ENCODE measurements at regions not wholly inside any gene's neighbourhood (a gene's known extent, or its start where the extent isn't known, plus 50 kb on each side); places are given as distances from the start of the nearest gene placed in this dataset.
"Not testable (repeated sequence)": the region's sequence is repeated elsewhere in the genome, so short reads cannot be mapped to it uniquely, and the experiment has no call there.

DNA sequence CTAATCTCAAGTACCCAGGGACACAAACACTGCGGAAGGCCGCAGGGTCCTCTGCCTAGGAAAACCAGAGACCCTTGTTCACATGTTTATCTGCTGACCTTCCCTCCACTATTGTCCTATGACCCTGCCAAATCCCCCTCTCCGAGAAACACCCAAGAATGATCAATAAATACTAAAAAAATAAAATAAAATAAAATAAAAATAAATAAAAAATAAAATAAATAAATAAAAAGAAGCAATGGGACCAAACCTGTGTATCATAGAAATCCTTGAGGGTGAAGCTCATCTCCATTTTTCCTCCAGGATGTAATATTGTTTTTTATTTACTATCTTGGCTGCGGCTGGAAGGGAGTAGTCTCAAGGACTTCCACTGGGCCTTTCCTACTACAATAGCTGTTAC is 82.0 kb upstream of the CMKLR1 start:
- TF ChIP-seq, protein P1, sequence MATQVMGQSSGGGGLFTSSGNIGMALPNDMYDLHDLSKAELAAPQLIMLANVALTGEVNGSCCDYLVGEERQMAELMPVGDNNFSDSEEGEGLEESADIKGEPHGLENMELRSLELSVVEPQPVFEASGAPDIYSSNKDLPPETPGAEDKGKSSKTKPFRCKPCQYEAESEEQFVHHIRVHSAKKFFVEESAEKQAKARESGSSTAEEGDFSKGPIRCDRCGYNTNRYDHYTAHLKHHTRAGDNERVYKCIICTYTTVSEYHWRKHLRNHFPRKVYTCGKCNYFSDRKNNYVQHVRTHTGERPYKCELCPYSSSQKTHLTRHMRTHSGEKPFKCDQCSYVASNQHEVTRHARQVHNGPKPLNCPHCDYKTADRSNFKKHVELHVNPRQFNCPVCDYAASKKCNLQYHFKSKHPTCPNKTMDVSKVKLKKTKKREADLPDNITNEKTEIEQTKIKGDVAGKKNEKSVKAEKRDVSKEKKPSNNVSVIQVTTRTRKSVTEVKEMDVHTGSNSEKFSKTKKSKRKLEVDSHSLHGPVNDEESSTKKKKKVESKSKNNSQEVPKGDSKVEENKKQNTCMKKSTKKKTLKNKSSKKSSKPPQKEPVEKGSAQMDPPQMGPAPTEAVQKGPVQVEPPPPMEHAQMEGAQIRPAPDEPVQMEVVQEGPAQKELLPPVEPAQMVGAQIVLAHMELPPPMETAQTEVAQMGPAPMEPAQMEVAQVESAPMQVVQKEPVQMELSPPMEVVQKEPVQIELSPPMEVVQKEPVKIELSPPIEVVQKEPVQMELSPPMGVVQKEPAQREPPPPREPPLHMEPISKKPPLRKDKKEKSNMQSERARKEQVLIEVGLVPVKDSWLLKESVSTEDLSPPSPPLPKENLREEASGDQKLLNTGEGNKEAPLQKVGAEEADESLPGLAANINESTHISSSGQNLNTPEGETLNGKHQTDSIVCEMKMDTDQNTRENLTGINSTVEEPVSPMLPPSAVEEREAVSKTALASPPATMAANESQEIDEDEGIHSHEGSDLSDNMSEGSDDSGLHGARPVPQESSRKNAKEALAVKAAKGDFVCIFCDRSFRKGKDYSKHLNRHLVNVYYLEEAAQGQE (IDR thresholded peaks at IDR 0.05; ENCODE audit: insufficient replicate concordance, low read depth) = not testable (repeated sequence)
- TF ChIP-seq, protein P2, sequence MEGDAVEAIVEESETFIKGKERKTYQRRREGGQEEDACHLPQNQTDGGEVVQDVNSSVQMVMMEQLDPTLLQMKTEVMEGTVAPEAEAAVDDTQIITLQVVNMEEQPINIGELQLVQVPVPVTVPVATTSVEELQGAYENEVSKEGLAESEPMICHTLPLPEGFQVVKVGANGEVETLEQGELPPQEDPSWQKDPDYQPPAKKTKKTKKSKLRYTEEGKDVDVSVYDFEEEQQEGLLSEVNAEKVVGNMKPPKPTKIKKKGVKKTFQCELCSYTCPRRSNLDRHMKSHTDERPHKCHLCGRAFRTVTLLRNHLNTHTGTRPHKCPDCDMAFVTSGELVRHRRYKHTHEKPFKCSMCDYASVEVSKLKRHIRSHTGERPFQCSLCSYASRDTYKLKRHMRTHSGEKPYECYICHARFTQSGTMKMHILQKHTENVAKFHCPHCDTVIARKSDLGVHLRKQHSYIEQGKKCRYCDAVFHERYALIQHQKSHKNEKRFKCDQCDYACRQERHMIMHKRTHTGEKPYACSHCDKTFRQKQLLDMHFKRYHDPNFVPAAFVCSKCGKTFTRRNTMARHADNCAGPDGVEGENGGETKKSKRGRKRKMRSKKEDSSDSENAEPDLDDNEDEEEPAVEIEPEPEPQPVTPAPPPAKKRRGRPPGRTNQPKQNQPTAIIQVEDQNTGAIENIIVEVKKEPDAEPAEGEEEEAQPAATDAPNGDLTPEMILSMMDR (IDR thresholded peaks at IDR 0.05; ENCODE audit: insufficient read depth, low read length) = not testable (repeated sequence)
- not testable (repeated sequence) for TF ChIP-seq POLR2AphosphoS5 (IDR thresholded peaks at IDR 0.05; ENCODE audit: low read depth)

Data from HL-60 (cell line).